Left ventricle myocardium inferior (tissue), 1 donor: ENCODE measurements at regions not wholly inside any gene's neighbourhood (a gene's known extent, or its start where the extent isn't known, plus 50 kb on each side); places are given as distances from the start of the nearest gene placed in this dataset.

Source experiments
- DNase-seq: peaks from one replicate; pipeline ENCODE4 v3.0.0-alpha.2; 2020
- H3K27ac ChIP-seq: fragments of 200-600 bp; replicated peaks from 2 replicates; pipeline ENCODE4 v1.8.0; 2021
- H3K27me3 ChIP-seq: fragments of 200-600 bp; 2 replicates; pipeline ENCODE4 v1.8.0; 2021; ENCODE audit warnings: low read depth
- H3K36me3 ChIP-seq: fragments of 200-600 bp; 2 replicates; pipeline ENCODE4 v1.8.0; 2021
- H3K4me1 ChIP-seq: fragments of 200-600 bp; 2 replicates; pipeline ENCODE4 v1.8.0; 2021
- H3K4me3 ChIP-seq: fragments of 200-600 bp; 2 replicates; pipeline ENCODE4 v1.8.0; 2021; ENCODE audit warnings: mild to moderate bottlenecking, moderate library complexity
- H3K9me3 ChIP-seq: fragments of 200-600 bp; replicated peaks from 2 replicates; pipeline ENCODE4 v1.8.0; 2021
- CTCF ChIP-seq: fragments of 200-600 bp; IDR thresholded peaks from 2 replicates; pipeline ENCODE4 v1.8.0; 2021; ENCODE audit warnings: antibody characterized with exemption, mild to moderate bottlenecking, borderline replicate concordance
- intact Hi-C: fragments of 100-400 bp; cut with micrococcal nuclease; formaldehyde crosslinking; loops from one replicate; pipeline ENCODE4 v1.11.0; 2022
- donor health status: DM: no; HTN: yes; CAD: no; lungs with severe emphysema.

GRCh38 chr11:119533462-119533861 lies 110.5 kb upstream of the THY1 start:
- no peak for DNase-seq

GRCh38 chr11:119532551-119532950 lies 109.6 kb upstream of the THY1 start:
- Histone ChIP-seq H3K27me3 (peaks cover 74% of the 10 kb centered on the region), H3K27ac (no peak overlapping the region), H3K4me1 (no peaks in the 10 kb centered on the region), H3K4me3 (no peak overlapping the region), H3K9me3 (no peaks in the 10 kb centered on the region), H3K36me3 (no peaks in the 10 kb centered on the region)
- no peak for DNase-seq
- TF ChIP-seq CTCF = no peak
- intact Hi-C loops = no loop called here

More at GRCh38 chr11:119533462-119533861, 110.5 kb upstream of the THY1 start:
- H3K9me3 ChIP-seq = no peaks in the 10 kb centered on the region
- TF ChIP-seq CTCF = no peak
- no peaks in the 10 kb centered on the region for H3K4me1 ChIP-seq
- H3K27me3 ChIP-seq = peaks cover 82% of the 10 kb centered on the region
- H3K36me3 ChIP-seq = no peaks in the 10 kb centered on the region
- H3K4me3 ChIP-seq = no peak overlapping the region
- no peak overlapping the region for H3K27ac ChIP-seq
- intact Hi-C loops = no loop called here

GRCh38 chr11:119531623-119532022 lies 108.7 kb upstream of the THY1 start:
- H3K27me3 ChIP-seq = peaks cover 70% of the 10 kb centered on the region
- intact Hi-C loops = no loop called here
- no peaks in the 10 kb centered on the region for H3K9me3 ChIP-seq
- DNase-seq = no peak
- no peak overlapping the region for H3K4me3 ChIP-seq
- TF ChIP-seq CTCF = no peak
- H3K36me3 ChIP-seq = no peaks in the 10 kb centered on the region
- no peaks in the 10 kb centered on the region for H3K4me1 ChIP-seq
- H3K27ac ChIP-seq = no peak overlapping the region

GRCh38 chr11:119531056-119531455 lies 108.1 kb upstream of the THY1 start:
- H3K27me3 ChIP-seq = peaks cover 66% of the 10 kb centered on the region
- no peaks in the 10 kb centered on the region for H3K36me3 ChIP-seq
- no peaks in the 10 kb centered on the region for H3K4me1 ChIP-seq
- intact Hi-C loops = no loop called here
- no peak overlapping the region for H3K27ac ChIP-seq
- H3K4me3 ChIP-seq = no peak overlapping the region
- no peaks in the 10 kb centered on the region for H3K9me3 ChIP-seq
- no peak for TF ChIP-seq CTCF
- no peak for DNase-seq

- Histone ChIP-seq H3K4me1 (no peaks in the 10 kb centered on the region), H3K27me3 (peaks cover 60% of the 10 kb centered on the region), H3K4me3 (no peak overlapping the region), H3K27ac (no peak overlapping the region), H3K36me3 (no peaks in the 10 kb centered on the region), H3K9me3 (no peaks in the 10 kb centered on the region)
- intact Hi-C loops = no loop called here
- no peak for DNase-seq
- no peak for TF ChIP-seq CTCF
Measured at GRCh38 chr11:119530509-119530908, 107.5 kb upstream of the THY1 start.

- Histone ChIP-seq H3K27ac (no peak overlapping the region), H3K4me3 (no peak overlapping the region), H3K27me3 (peaks cover 54% of the 10 kb centered on the region), H3K36me3 (no peaks in the 10 kb centered on the region), H3K4me1 (no peaks in the 10 kb centered on the region), H3K9me3 (no peaks in the 10 kb centered on the region)
- DNase-seq = no peak
- intact Hi-C loops = no loop called here
- no peak for TF ChIP-seq CTCF
Measured at GRCh38 chr11:119529936-119530335, 107.0 kb upstream of the THY1 start.
